Right atrium auricular region (tissue), 2 donors: ENCODE measurements at regions not wholly inside any gene's neighbourhood (a gene's known extent, or its start where the extent isn't known, plus 50 kb on each side); places are given as distances from the start of the nearest gene placed in this dataset.
"Not testable (repeated sequence)": the region's sequence is repeated elsewhere in the genome, so short reads cannot be mapped to it uniquely, and the experiment has no call there.

Experiments used
- DNase-seq: peaks from one replicate; pipeline ENCODE4 v3.0.0-alpha.2; 2019; ENCODE audit warnings: low spot score
- H3K27ac ChIP-seq, 2 donors: fragments of 200-600 bp; sonication (generic); 1 replicate in 1 of 2; 2 replicates in 1 of 2; pipeline ENCODE4 v1.5.1; 2016 to 2019
- H3K27me3 ChIP-seq, 2 donors: fragments of 200-600 bp; sonication (generic); one replicate each; pipeline versions ENCODE4 v1.5.1 to v1.6.0; 2017 to 2019
- H3K36me3 ChIP-seq: fragments of 200-600 bp; sonication (generic); one replicate; pipeline ENCODE4 v1.5.1; 2016
- H3K4me1 ChIP-seq, 2 donors: fragments of 200-600 bp; sonication (generic); one replicate each; pipeline versions ENCODE4 v1.5.1 to v1.6.0; 2017 to 2019
- H3K4me3 ChIP-seq, 2 donors: fragments of 200-600 bp; sonication (generic); 1 replicate in 1 of 2; 2 replicates in 1 of 2; pipeline ENCODE4 v1.5.1; 2017 to 2019; ENCODE audit warnings: mild to moderate bottlenecking in 1 of 2, moderate library complexity in 1 of 2
- H3K9me3 ChIP-seq, 2 donors: fragments of 200-600 bp; sonication (generic); one replicate each; pipeline ENCODE4 v1.5.1; 2019
- CTCF ChIP-seq, 2 donors: fragments of 200-600 bp; sonication (generic); IDR thresholded peaks; one replicate each; pipeline ENCODE4 v1.5.1; 2019; ENCODE audit warnings: antibody characterized with exemption in 2 of 2

GRCh38 chr2:241984658-241985057 is 115.1 kb downstream of the RTP5 start:
- no peaks in the 10 kb centered on the region for H3K9me3 ChIP-seq
- no peaks in the 10 kb centered on the region for H3K36me3 ChIP-seq
- no peak overlapping the region for H3K27ac ChIP-seq
- no peaks in the 10 kb centered on the region for H3K4me1 ChIP-seq
- TF ChIP-seq CTCF (IDR thresholded peaks at IDR 0.05) = no peak
- no peak overlapping the region for H3K4me3 ChIP-seq
- H3K27me3 ChIP-seq = no peaks in the 10 kb centered on the region
- no peak for DNase-seq

- H3K9me3 ChIP-seq, H3K4me1 ChIP-seq, H3K27me3 ChIP-seq, H3K36me3 ChIP-seq, H3K27ac ChIP-seq, H3K4me3 ChIP-seq, DNase-seq: not testable (repeated sequence)
These were observed 115.8 kb downstream of the RTP5 start for GRCh38 chr2:241985161-241985985.

- H3K36me3 ChIP-seq = no peaks in the 10 kb centered on the region
- no peak for TF ChIP-seq CTCF (IDR thresholded peaks at IDR 0.05)
- no peaks in the 10 kb centered on the region for H3K4me1 ChIP-seq
- no peak overlapping the region for H3K4me3 ChIP-seq
- H3K27ac ChIP-seq = no peak overlapping the region
- DNase-seq = no peak
- no peaks in the 10 kb centered on the region for H3K9me3 ChIP-seq
- H3K27me3 ChIP-seq = no peaks in the 10 kb centered on the region
These were observed 116.4 kb downstream of the RTP5 start for GRCh38 chr2:241985986-241986329.

DNA sequence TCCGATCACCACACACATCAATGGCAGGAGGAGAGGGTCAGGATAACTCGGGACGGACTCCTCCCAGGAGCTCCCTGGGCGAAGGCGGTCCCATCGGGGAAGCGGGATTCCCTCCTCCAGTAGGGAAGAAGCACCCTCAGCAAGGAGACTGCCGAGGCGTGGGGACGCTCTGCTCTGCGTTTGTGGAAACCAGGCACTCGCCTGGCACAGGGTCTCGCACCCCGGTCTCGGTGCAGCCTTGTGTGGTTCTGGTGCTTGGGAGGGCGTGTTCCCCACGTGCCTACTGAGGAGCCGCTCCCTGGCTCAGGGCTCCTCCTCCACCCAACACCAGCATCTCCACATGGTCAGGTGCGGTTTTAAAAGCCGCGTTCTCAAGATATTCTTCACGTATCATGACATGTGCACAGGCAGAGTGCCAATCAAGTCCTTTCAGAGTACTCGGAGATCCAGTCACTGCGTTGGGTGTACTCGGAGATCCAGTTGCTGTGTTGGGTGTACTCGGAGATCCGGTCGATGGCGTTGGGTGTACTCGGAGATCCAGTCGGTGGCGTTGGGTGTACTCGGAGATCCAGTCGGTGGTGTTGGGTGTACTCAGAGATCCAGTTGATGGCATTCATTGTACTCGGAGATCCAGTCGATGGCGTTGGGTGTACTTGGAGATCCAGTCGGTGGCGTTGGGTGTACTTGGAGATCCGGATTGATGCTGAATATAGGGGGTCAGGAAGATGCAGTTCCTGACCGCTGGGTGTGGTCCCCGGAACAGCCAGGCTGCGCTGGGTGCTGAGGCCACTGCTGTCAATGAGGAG is 117.5 kb downstream of the RTP5 start:
- Histone ChIP-seq H3K36me3 (no peaks in the 10 kb centered on the region), H3K4me3 (no peak overlapping the region), H3K9me3 (no peaks in the 10 kb centered on the region), H3K4me1 (no peaks in the 10 kb centered on the region), H3K27ac (no peak overlapping the region), H3K27me3 (no peaks in the 10 kb centered on the region)
- DNase-seq = no peak
- TF ChIP-seq CTCF (IDR thresholded peaks at IDR 0.05) = no peak

DNA sequence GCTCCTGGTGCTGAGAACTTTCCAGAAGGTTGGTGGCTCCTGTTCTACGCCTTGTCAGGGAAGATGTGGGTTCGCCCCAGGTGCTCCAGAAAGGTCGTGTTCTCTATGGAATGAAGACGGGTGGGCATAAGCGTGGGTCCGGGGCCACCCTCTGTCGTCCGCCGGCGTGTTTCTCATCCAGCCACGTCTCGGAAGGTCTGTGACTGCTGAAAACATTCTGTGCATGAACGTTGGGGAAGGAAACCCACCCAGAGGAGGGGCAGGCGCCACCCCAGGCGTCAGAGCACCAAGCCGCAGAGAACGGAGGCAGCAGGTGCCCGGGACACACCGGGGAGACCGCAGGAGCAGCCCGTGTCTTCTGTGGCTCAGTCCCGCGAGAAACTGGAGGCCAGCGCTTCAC is 118.2 kb downstream of the RTP5 start:
- Histone ChIP-seq H3K4me3 (no peak overlapping the region), H3K27me3 (no peaks in the 10 kb centered on the region), H3K4me1 (no peaks in the 10 kb centered on the region), H3K27ac (no peak overlapping the region), H3K9me3 (no peaks in the 10 kb centered on the region), H3K36me3 (no peaks in the 10 kb centered on the region)
- DNase-seq = no peak
- no peak for TF ChIP-seq CTCF (IDR thresholded peaks at IDR 0.05)

- Histone ChIP-seq H3K4me1 (no peaks in the 10 kb centered on the region), H3K27ac (no peak overlapping the region), H3K27me3 (no peaks in the 10 kb centered on the region), H3K36me3 (no peaks in the 10 kb centered on the region), H3K9me3 (no peaks in the 10 kb centered on the region), H3K4me3 (no peak overlapping the region)
- DNase-seq = no peak
- no peak for TF ChIP-seq CTCF (IDR thresholded peaks at IDR 0.05)
These were observed 118.6 kb downstream of the RTP5 start for GRCh38 chr2:241988146-241988545.
